ENCODE measurements at regions not wholly inside any gene's neighbourhood (a gene's known extent, or its start where the extent isn't known, plus 50 kb on each side); places are given as distances from the start of the nearest gene placed in this dataset.

DNA sequence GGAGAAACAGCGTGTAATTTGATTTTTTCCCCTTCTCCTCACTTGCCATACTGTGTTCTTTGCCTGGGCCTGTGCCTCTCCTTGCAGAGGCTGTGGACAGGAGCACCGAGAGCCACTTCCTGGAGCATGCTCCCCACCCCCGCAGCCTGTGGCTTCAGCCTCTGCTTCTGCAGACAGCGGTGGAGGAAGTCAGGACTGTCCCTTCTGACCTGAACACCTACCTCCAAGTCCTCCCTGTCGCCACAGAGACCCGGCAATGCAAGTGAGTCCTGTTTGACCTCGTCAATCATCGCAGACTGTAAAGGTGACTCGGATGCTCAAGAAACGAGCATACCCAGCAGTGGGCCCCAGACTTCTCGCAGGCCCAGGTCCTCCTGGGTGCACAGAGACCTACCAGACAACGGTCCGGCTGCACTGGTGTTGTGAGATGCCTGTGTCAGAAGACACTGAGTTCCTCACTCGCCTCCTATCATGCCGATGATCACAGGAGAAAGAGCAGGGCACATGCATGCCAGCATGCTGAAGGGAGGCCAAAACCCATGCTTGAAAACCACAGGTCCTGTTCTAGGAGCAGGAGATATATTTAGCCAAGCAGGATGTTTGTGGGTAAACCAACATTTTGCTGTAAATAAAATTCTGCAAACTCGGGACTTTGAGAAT, 198.8 kb downstream of the AUH start:
- TF ChIP-seq, protein P1, sequence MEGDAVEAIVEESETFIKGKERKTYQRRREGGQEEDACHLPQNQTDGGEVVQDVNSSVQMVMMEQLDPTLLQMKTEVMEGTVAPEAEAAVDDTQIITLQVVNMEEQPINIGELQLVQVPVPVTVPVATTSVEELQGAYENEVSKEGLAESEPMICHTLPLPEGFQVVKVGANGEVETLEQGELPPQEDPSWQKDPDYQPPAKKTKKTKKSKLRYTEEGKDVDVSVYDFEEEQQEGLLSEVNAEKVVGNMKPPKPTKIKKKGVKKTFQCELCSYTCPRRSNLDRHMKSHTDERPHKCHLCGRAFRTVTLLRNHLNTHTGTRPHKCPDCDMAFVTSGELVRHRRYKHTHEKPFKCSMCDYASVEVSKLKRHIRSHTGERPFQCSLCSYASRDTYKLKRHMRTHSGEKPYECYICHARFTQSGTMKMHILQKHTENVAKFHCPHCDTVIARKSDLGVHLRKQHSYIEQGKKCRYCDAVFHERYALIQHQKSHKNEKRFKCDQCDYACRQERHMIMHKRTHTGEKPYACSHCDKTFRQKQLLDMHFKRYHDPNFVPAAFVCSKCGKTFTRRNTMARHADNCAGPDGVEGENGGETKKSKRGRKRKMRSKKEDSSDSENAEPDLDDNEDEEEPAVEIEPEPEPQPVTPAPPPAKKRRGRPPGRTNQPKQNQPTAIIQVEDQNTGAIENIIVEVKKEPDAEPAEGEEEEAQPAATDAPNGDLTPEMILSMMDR (IDR thresholded peaks at IDR 0.05) = no peak
- TF ChIP-seq POLR2A (IDR thresholded peaks at IDR 0.05) (no peak), POLR2AphosphoS5 (IDR thresholded peaks at IDR 0.05) (peak in 1 of 3 donors; percentile 12)

All from breast epithelium (tissue), 3 donors.